ENCODE measurements at regions not wholly inside any gene's neighbourhood (a gene's known extent, or its start where the extent isn't known, plus 50 kb on each side); places are given as distances from the start of the nearest gene placed in this dataset.

DNA sequence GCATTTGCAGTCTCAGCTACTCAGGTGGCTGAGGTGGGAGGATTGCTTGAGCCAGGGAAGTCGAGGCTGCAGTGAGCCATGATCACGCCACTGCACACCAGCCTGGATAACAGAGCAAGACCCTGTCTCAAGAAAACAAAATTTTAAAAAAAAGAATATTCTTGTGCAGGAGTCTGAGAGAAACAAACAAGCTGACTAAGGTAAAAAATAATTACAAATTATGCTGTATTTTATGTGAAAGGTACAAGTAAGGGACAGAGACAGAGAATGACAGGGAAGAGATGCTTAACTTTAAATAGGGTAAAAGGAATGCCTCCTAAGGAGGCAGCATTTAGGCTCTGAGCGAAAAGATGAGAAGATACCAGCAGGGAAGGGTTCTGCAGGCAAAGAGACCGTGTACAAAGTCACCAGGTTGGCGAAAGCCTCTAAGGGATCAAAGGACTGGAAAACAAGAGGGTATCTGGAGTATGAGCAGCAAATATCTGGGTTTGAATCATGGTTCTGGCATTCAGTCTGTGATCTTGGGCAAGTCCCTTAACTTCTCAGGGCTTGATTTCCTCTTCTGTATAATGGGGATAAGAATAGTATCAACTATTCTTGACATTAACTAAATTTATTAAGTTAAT, 106.2 kb upstream of the RHOBTB1 start:
- TF ChIP-seq, protein P1, sequence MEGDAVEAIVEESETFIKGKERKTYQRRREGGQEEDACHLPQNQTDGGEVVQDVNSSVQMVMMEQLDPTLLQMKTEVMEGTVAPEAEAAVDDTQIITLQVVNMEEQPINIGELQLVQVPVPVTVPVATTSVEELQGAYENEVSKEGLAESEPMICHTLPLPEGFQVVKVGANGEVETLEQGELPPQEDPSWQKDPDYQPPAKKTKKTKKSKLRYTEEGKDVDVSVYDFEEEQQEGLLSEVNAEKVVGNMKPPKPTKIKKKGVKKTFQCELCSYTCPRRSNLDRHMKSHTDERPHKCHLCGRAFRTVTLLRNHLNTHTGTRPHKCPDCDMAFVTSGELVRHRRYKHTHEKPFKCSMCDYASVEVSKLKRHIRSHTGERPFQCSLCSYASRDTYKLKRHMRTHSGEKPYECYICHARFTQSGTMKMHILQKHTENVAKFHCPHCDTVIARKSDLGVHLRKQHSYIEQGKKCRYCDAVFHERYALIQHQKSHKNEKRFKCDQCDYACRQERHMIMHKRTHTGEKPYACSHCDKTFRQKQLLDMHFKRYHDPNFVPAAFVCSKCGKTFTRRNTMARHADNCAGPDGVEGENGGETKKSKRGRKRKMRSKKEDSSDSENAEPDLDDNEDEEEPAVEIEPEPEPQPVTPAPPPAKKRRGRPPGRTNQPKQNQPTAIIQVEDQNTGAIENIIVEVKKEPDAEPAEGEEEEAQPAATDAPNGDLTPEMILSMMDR (IDR thresholded peaks at IDR 0.05; ENCODE audit: insufficient read depth, low read length, poor library complexity, severe bottlenecking): no peak
- TF ChIP-seq EZH2phosphoT487 (conservative IDR thresholded peaks at IDR 0.05; ENCODE audit: low read length): no peak

Data from SU-DHL-6 (cell line).